Globus pallidus (tissue), 1 donor: ENCODE measurements at regions not wholly inside any gene's neighbourhood (a gene's known extent, or its start where the extent isn't known, plus 50 kb on each side); places are given as distances from the start of the nearest gene placed in this dataset.

Source experiments
- DNase-seq: peaks from one replicate; pipeline ENCODE4 v3.0.0-alpha.2; 2015; ENCODE audit warnings: low spot score

DNA sequence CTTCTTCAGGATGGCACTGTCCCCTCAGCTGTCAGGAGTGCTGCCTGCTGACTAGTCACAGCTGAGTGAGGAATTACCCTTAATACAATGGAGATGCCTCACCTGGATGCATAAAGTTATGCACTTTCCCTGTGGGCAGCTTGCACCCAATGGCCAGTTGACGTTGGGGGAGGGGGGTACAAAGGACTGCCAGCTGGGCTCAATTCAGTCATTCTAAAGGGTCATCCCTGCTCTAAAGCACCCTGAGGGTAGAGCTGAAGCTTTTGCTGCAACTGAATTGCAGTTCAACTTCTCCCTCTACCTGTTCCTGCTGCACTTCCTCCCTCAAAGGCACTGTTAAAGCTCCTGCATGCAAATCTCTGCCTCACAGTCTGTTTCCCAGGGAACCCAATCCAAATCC is 147.8 kb upstream of the SESN3 start:
- DNase-seq = no peak

DNA sequence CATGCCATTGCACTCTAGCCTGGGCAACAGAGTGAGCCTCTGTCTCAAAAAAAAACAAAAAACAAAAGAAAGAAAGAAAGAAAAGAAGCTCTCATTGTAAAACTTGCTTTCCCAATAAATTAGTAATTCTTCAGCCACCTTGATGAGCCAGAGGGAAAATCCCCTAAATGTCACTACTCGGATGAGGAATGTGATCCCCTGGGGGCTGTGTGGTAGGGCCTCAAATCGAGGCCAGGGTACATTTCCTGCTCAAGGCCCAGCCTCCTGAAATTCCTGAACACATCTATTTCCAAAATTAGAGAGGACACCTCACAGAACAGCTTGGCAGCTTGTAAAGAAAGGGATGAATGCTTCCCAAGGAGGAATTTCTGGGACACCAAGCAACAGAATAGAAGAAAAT is 147.1 kb upstream of the SESN3 start:
- DNase-seq = no peak

DNA sequence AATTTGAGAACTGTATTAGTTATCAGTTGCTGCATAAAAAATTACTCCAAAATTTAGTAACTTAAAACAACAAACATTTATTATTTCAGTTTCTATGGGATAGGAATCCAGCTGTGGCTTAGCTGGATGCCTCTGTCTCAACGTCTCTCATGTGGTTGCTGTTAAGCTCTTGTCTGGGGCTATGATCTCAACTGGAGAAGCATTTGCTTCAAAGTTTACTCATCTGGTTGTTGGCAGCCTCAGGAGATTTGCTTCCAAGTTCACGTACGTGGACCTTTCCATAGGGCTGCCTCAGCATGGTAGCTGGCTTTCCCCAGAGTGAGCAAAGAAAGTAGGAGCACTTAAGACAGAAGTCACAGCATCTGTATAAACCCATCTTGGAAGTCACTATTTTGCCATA is 144.9 kb upstream of the SESN3 start:
- DNase-seq = no peak

DNA sequence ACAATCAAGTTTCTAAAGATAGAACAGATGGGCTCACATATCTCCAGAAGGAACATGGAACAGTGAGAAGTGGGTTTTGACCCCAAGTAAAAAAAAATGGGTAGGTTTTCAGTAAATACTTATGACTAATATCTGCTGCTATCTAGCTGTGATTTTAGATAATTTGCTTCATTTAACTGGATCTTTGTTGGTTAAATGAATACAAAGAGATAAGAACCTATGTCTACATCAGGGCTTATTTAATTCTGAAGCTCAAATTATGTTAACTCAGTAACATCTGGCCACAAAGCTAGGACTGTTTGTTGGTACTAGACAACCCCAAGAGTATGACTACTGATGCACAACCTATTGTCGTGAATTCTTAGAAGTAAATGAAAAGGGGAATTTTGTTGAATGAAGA is 144.4 kb upstream of the SESN3 start:
- no peak for DNase-seq

DNA sequence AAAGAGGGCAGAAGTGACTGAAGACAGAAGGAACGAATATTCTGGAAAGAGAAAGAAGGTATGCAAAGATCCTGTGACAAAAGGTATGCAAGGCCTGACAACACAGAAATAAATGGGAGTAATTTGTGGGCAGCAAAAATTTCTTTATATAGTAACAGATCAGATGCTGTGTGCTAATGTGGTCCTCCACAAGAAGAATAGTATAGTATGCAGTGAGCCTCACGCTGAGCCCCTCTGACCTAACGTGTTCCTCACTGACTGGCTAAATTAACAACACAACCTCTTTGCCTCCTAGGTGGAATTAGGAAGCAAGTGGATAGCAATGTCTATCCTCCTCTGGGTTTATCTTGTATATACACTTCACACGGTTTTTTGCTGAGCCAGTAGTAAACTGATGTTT is 143.1 kb upstream of the SESN3 start:
- no peak for DNase-seq

DNA sequence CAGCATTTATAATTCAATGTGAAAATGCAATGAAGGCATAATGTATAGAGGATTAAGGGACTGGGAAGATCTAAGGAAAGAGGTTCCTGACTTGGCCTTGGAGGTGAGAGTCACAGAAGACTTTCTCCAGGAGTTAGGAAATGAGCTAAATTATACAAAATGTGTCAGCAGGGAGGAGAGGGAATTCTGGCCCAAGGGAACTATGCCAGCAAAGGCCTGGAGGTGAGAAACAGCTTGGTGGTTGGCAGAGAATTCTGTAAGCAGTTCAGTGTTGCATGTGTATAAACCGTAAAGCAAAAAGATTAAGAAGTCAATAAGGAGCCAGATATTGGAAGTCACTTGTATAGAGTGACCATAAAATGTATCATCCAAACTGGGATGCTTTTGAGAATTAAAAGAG is 142.2 kb upstream of the SESN3 start:
- DNase-seq = no peak

DNA sequence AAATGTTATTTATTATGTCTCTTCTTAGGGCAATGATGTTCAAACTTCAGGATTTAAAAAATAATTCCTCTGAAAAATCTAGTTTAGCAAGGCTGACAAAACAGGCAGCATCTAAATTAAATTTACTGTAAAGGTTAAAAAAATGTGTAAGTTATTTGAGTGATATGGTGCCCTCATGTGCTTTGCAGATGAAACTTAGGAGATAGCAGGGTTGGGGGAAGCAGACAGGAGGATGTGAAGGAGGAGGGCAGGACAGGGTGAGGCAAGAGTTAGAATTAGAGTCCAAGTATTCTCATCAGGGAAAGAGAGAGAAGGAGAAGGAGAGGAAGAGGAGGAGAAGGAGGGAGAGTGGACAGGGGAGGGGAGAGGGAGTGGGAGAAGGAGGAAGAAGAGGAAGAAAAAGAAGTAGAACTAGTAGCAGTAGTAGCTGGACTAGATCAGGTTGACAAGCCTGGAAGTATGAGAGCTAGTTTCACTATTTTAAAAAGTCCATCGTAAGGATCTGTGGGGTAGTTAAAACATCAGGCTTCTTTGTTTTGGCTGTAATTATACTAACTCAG is 141.2 kb upstream of the SESN3 start:
- DNase-seq = no peak

DNA sequence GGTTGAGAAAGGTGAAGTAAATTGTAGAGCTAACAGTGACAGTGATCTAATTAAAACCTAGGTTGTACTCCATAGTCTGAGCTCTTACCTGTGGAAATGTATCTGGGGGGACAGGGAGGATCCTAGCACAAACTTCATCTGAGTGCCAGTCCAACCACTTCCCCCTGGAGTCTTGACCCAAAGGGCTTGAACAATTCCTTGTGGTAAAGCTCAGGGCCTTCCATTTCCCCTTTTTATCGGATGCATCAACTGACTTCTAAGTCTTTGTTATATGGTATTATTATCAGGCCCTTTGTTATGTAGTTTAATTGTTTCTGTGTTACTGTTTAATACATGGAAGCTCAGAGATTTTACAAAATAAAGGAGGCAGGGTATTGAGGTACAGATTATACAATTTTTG is 140.2 kb upstream of the SESN3 start:
- DNase-seq = no peak

DNA sequence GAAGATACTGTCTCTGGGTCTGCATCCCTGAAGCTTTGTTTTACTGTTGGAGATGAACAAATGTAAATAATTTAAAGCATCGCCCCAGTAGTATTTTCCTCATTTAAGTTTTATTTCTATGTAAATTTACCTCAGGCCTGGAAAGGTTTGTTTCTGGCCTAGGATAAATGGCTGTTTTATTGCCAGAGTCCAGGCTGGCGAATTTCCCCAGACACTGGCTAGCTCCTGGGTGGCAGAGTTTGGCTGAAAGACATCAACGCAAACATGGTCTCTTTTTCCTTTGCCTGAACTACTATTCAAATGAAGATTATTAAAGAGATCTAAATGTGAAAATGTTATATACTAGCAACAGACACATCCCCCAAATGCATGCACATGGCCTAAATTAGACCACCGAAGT is 136.7 kb upstream of the SESN3 start:
- no peak for DNase-seq

DNA sequence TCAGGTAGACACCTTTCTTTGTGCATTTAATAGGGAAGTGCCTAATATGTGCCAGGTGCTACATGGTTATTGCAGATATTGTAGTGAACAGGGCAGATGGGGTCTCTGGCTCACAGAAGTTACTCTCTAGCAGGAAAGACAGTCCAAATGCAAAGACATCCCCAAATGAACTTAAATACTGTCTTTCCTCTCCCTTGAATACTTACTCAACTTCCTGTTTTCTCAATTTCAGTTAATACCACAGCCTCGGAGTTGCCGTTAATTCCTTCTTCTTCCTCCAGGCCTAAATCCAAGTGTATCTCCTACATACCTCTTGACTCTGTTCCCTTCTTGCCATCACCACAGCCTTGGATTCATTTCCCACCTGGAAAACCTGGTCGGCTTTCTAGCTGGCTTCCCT is 134.3 kb upstream of the SESN3 start:
- no peak for DNase-seq

DNA sequence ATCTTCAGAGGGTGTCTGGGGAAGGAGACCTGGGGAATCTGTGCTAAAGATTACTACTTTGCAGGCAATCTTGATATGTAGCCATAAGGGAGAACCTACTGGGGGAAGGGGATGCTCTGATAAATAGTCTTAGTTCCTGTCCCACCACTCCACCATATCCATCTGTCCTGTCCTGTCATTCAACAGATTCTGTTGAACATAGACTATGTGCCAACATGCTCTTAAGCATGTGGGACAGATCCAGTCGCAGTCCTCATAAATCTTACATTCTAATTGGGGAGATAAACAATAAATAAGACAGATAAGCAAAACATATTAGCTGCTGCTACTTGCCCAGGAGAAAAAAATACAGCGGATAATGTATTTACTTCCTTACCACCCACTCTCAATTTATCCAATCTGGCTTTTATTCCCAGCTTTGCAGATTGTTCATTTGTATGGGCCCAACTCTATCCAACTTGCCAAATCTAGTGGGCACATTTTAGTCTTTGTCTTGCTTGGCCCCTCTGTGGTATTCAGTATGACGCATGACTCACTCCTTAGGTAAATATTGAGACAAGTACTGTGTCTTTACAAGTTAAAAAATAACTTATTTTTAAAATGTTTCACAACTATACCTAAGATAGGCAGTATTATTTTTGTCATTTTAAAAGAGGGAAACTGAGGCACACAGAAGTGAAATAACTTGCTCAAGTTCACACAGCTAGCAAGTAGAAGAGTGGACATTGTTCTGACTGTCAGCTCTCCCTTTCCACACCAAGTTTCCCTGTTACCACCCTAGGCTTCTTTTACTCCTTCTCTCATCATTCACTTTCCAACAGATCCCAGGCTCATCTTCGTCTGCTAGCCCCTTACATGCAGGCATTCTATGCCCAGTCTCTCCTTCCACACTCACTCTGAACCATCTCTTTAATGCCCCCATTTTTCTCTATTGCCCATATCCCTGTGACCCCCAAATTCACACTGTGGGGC is 133.6 kb upstream of the SESN3 start:
- DNase-seq = no peak

DNA sequence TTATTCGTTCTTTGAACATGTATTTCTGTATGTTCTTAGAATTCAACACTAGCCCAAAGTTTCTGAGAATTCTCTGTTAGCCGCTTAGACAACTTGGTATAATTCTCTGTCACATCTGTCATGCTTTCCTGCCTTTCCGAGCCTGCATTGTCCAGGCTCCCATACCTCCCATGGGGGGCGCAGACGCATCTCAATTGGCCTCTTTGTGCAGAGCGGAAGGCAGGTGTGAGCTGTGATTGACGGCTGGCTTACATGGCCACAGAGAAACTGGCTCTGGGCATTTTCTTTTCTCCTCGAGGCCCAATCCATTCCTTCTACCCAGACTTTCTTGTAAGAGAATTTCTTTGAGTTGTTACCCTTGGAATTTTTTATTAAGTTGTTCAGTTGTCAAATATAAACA is 132.7 kb upstream of the SESN3 start:
- DNase-seq = no peak

DNA sequence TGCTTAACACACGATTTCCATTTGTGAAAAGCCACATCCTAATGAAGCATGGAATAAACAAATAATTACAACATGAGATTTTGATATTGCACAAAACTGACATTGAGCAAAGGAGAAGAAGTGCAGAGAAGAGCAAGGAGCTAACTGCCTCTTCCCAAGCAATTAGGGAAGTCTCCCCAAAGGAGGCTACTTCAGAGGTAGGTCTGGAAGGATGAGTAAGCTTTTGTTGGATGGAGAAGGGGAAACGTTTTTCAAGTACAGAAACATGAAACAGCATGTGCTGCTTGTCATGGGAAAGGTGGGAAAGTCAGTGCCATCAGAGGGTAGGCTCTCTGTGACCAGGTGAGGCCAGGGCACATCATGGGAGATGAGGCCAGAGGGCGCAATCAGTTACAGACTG is 132.2 kb upstream of the SESN3 start:
- no peak for DNase-seq

DNA sequence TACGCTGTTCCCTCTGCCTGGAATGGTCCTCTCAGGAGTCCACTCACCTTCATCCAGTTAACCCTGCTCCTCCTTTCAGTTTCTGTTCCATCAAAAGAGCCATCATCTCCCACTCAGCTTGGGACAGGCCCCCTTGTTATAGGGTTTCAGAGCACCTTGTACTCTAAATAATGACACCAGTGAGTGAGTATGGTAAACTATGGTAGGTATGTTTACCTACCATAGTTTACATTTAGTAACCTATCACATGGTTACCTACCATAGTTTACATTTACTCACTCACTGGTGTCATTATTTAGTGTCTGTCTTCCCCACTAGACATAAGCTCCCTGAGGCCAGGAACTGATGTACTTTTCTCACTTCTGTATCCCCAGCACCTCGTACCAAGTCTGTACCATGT is 130.2 kb upstream of the SESN3 start:
- DNase-seq = no peak

DNA sequence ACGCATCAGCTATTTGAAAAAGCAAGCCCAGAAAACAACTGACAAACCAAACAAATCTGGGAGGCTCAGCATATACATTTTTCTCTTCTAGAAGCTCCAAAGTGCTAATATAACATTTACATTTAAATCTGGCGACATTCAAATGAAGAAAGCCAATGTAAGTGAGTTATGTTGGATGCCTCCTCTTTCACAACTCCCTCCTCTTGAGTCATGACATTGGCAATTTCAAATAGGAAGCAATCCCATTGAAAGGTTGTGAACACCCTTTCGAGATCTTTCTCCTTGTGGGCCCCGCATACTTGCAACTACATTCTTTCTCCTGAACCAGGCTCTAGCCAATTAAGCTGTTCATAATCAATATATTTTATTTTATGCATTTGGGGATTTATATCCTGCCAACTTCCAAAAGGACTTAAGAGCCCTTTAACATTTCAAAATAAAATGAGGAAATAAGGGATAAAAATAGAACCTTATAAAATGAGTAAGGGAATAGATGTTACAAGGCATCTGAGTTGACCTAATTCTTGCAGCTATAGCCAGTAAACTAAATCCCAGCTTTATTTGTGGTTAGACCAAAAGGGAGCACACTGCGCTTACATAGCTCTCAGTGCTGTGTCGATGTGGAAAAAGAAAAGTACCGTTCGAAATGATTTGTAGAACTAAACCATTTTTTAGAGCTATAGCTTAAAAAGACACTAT is 129.5 kb upstream of the SESN3 start:
- no peak for DNase-seq

DNA sequence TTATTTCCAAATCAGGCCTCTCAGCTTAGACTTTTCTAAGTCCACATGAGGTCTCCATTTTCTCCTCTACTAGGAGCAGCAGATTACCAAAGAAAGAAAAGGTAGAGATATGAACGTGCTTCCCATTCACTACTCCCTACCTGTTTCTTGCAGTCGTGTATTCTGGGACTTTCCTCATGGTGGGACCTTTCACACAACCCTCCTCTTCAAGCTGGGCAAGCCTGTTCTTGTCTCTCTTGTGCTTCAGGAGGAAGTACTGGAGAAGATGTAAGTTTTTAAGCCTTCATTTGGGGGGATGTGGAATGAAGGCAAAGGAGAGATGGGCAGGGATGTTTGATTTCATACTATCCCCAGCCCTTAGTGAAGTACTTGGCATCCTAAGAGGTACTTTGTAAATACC is 128.8 kb upstream of the SESN3 start:
- no peak for DNase-seq

DNA sequence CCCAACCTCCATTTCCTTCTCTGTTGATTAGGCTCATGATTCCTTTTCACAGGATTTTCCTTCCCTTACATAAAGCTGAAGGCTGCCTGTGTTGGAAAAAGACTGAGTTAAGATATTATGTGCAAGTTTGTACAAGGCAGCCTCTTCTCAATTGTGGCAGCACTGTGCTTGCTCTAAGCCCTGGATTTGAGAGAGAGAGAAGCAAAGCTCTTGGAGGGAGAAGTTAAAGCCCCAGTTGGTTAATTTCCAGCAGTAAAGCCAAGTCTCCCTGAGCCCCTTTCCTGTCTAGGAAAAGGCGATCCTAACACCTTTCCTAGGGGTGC is 128.3 kb upstream of the SESN3 start:
- DNase-seq = no peak

DNA sequence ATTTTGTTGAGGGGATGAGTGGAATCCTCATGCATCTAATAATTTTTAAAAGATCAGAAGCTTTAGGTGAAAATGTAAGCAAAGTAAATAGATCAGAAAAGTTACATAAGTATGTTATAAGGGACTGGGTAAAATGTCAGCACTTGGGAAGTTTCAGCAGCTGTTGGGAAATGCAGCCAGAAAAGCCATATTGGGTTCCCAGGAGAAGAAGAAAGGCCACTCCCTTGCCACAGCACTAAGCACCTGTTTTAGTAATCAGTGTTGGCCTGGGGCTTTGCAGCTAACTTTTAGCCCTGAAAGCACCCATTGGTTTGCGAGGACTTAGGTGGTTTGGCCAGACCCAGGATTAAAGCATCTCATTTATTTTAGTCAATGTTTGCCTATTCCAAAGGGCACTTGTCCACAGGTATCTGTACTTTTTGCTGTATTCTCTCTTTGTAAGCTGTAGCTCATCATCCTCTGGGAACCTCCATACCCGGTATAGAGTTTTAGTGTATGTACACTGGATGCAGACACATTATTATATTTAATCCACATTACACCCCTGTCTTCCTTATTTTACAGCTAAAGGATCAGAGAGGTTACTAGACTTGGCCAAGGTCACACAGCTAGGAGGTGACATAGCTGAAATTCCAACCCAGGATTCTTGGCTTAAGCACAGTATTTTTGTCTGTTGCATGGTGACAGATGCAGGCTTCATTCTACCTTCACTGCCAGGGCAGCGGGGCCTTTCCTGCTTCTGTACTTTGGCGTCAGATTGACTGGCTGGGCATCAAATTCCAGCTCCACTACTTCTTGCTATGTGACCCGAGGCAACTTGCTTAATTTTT is 127.7 kb upstream of the SESN3 start:
- no peak for DNase-seq

DNA sequence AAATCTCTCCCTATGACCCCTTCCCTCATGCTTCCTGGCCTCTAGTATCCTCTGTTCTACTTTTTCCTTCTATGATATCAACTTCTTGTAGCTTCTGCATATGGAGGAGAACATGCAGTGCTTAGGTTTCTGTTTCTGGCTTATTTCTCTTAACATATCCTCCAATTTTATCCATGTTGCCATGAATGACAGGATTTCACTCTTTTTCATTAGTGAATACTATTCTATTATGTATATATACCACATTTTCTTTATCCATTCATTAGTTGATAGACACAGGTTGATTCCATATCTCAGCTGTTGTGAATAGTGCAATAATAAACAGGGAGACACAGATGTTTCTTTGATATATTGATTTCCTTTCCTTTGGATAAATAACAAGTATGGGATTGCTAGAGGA is 123.3 kb upstream of the SESN3 start:
- no peak for DNase-seq

DNA sequence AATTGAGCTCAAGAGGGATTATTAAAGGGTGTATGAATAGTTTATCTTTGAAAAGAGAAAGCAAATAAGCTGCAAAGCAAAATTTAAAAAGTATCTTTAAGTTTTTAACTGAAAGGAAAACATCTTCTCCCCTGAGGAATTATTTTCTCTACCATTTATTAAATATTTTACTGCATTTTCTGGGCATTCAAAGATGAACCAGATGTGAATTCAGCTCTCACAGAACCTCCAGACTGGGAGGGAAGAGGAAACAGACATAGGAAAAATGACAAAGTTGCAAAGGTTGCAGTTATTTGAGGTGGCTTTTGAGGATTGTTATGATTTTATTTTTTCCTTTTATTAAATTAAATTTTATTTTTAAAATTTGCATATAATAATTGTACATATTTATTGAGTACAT is 122.7 kb upstream of the SESN3 start:
- DNase-seq = no peak

DNA sequence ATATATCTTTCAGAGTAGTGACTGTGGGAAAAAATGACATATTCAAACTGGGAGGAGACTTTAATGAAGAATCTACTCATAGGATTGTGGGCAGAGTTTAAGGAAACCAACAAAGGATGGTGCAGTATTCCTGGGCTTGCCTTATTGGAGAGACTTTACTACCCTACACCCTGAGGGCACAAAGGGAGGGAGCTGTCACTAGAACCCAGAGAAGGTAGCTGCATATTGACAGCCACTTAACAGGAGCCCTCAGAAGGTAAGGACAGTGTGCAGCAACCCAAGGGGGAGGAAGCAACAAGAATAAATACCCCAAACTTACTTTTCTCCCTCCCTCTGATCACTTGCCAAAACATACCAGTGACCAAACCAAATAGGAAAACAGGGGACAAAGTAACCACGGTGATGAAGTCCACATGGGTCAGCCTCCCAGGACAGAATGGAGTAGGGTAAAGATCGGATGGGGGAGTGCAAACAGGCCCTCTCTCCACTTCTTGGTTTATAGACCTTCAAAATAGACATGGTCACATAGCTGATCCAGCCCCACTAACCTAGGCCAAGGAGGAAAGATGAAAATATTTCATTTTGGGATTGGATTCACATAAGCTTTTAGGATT is 121.8 kb upstream of the SESN3 start:
- DNase-seq = no peak

DNA sequence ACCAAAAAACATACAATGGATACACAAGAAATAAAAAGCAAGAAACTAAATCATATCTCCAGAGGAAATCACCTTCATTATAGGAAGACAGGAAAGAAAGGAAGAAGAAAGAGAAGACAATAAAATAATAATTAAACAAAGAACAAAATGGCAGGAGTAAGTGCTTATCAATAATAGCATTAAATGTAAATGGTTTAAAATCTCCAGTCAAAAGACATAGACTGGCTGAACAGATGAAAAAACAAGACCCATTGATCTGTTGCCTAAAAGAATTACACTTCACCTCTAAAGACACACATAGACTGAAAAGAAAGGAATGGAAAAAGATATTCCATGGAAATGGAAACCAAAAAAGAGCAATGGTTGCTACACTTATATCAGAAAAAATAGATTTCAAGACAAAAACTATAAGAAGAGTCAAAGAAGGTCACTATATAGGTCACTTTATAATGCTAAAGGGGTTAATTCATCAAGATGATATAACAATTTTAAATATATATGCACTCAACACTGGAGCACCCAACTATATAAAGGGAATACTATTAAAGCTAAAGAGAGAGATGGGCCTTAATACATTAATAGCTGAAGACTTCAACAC is 118.4 kb upstream of the SESN3 start:
- DNase-seq = no peak
